ENCODE measurements at regions not wholly inside any gene's neighbourhood (a gene's known extent, or its start where the extent isn't known, plus 50 kb on each side); places are given as distances from the start of the nearest gene placed in this dataset.

- TF ChIP-seq, protein P1, sequence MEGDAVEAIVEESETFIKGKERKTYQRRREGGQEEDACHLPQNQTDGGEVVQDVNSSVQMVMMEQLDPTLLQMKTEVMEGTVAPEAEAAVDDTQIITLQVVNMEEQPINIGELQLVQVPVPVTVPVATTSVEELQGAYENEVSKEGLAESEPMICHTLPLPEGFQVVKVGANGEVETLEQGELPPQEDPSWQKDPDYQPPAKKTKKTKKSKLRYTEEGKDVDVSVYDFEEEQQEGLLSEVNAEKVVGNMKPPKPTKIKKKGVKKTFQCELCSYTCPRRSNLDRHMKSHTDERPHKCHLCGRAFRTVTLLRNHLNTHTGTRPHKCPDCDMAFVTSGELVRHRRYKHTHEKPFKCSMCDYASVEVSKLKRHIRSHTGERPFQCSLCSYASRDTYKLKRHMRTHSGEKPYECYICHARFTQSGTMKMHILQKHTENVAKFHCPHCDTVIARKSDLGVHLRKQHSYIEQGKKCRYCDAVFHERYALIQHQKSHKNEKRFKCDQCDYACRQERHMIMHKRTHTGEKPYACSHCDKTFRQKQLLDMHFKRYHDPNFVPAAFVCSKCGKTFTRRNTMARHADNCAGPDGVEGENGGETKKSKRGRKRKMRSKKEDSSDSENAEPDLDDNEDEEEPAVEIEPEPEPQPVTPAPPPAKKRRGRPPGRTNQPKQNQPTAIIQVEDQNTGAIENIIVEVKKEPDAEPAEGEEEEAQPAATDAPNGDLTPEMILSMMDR (IDR thresholded peaks at IDR 0.05): no peak
- no peak for TF ChIP-seq POLR2A (IDR thresholded peaks at IDR 0.05)
These were observed 189.5 kb upstream of the TENT5A start for GRCh38 chr6:81942067-81942370.
